GM18951 (cell line): ENCODE measurements at regions not wholly inside any gene's neighbourhood (a gene's known extent, or its start where the extent isn't known, plus 50 kb on each side); places are given as distances from the start of the nearest gene placed in this dataset.
"Not testable (repeated sequence)": the region's sequence is repeated elsewhere in the genome, so short reads cannot be mapped to it uniquely, and the experiment has no call there.

ENCODE experiments used
- POLR2A ChIP-seq: IDR thresholded peaks from 4 replicates; pipeline ENCODE4 v1.6.1; 2011; ENCODE audit warnings: mild to moderate bottlenecking; ENCODE audit not compliant: insufficient read length, insufficient read depth; ENCODE audit errors: extremely low read depth
- in situ Hi-C: fragments of 300-500 bp; cut with MboI; formaldehyde crosslinking; loops from one replicate; pipeline ENCODE4 v1.12.0; 2022; ENCODE audit warnings: low sequenced_read_pairs, mixed read lengths, inconsistent platforms; ENCODE audit not compliant: unreplicated experiment

GRCh38 chr12:129959889-129960288 lies 56.1 kb upstream of the TMEM132D start:
- no peak for TF ChIP-seq POLR2A
- in situ Hi-C loops: no loop called here

GRCh38 chr12:129961091-129961490 lies 57.3 kb upstream of the TMEM132D start:
- no peak for TF ChIP-seq POLR2A
- in situ Hi-C loops: no loop called here

GRCh38 chr12:129961856-129962255 lies 58.0 kb upstream of the TMEM132D start:
- TF ChIP-seq POLR2A: no peak
- in situ Hi-C loops: no loop called here

GRCh38 chr12:129964300-129964699 lies 60.5 kb upstream of the TMEM132D start:
- TF ChIP-seq POLR2A: no peak
- in situ Hi-C loops: no loop called here

GRCh38 chr12:129964826-129965457 lies 61.1 kb upstream of the TMEM132D start:
- TF ChIP-seq POLR2A: no peak
- in situ Hi-C loops: no loop called here

- TF ChIP-seq POLR2A: no peak
- in situ Hi-C loops: no loop called here
Observed at GRCh38 chr12:129966146-129966995, 62.5 kb upstream of the TMEM132D start.

- no peak for TF ChIP-seq POLR2A
- in situ Hi-C loops: no loop called here
Observed at GRCh38 chr12:129971721-129972120, 67.9 kb upstream of the TMEM132D start.

GRCh38 chr12:129973236-129973961 lies 69.6 kb upstream of the TMEM132D start:
- no peak for TF ChIP-seq POLR2A
- in situ Hi-C loops: no loop called here

GRCh38 chr12:129984106-129984505 lies 80.3 kb upstream of the TMEM132D start:
- no peak for TF ChIP-seq POLR2A
- in situ Hi-C loops: no loop called here

GRCh38 chr12:129987841-129988240 lies 84.0 kb upstream of the TMEM132D start:
- no peak for TF ChIP-seq POLR2A
- in situ Hi-C loops: no loop called here

GRCh38 chr12:129994634-129995033 lies 90.8 kb upstream of the TMEM132D start:
- in situ Hi-C loops: no loop called here
- no peak for TF ChIP-seq POLR2A

GRCh38 chr12:129997239-129997638 lies 93.4 kb upstream of the TMEM132D start:
- in situ Hi-C loops: no loop called here
- TF ChIP-seq POLR2A: no peak

GRCh38 chr12:130004310-130004877 lies 100.6 kb upstream of the TMEM132D start:
- in situ Hi-C loops: not testable (repeated sequence)
